Stimulated activated CD4-positive, alpha-beta T cell treated with anti-CD3 and anti-CD28 coated beads, Interleukin-15, amount 100 ng/mL, for 24 hours (primary cell): ENCODE measurements at regions not wholly inside any gene's neighbourhood (a gene's known extent, or its start where the extent isn't known, plus 50 kb on each side); places are given as distances from the start of the nearest gene placed in this dataset.

Source experiments
- DNase-seq: peaks from one replicate; pipeline ENCODE4 v3.0.0-alpha.2; 2020

- DNase-seq: no peak
Observed at GRCh38 chr16:63008688-63009087, 972.5 kb upstream of the CDH8 start.

- no peak for DNase-seq
Observed at GRCh38 chr16:63005356-63005755, 969.1 kb upstream of the CDH8 start.

GRCh38 chr16:62989480-62989879, 953.2 kb upstream of the CDH8 start:
- DNase-seq: no peak

- DNase-seq: no peak
Observed at GRCh38 chr16:62985722-62986121, 949.5 kb upstream of the CDH8 start.

- DNase-seq: no peak
Observed at GRCh38 chr16:62978451-62978850, 942.2 kb upstream of the CDH8 start.

- no peak for DNase-seq
Observed at GRCh38 chr16:62977876-62978275, 941.6 kb upstream of the CDH8 start.

- no peak for DNase-seq
Observed at GRCh38 chr16:62974424-62974823, 938.2 kb upstream of the CDH8 start.

GRCh38 chr16:62970851-62971250, 934.6 kb upstream of the CDH8 start:
- no peak for DNase-seq

GRCh38 chr16:62969711-62970318, 933.6 kb upstream of the CDH8 start:
- DNase-seq: no peak

- DNase-seq: no peak
Observed at GRCh38 chr16:62967611-62968010, 931.4 kb upstream of the CDH8 start.

- no peak for DNase-seq
Observed at GRCh38 chr16:62967163-62967562, 930.9 kb upstream of the CDH8 start.

GRCh38 chr16:62966626-62967025, 930.4 kb upstream of the CDH8 start:
- DNase-seq: no peak

GRCh38 chr16:62965831-62966230, 929.6 kb upstream of the CDH8 start:
- DNase-seq: no peak

GRCh38 chr16:62963846-62964245, 927.6 kb upstream of the CDH8 start:
- no peak for DNase-seq

- DNase-seq: no peak
Observed at GRCh38 chr16:62955033-62955349, 918.8 kb upstream of the CDH8 start.

- no peak for DNase-seq
Observed at GRCh38 chr16:62954144-62955032, 918.1 kb upstream of the CDH8 start.

GRCh38 chr16:62950351-62950750, 914.1 kb upstream of the CDH8 start:
- DNase-seq: no peak

GRCh38 chr16:62940569-62940968, 904.3 kb upstream of the CDH8 start:
- DNase-seq: no peak

- DNase-seq: no peak
Observed at GRCh38 chr16:62939687-62940086, 903.4 kb upstream of the CDH8 start.

- no peak for DNase-seq
Observed at GRCh38 chr16:62933929-62934328, 897.7 kb upstream of the CDH8 start.

- DNase-seq: no peak
Observed at GRCh38 chr16:62929593-62929992, 893.4 kb upstream of the CDH8 start.

- no peak for DNase-seq
Observed at GRCh38 chr16:62927122-62927521, 890.9 kb upstream of the CDH8 start.

- DNase-seq: no peak
Observed at GRCh38 chr16:62926121-62926801, 890.0 kb upstream of the CDH8 start.

- no peak for DNase-seq
Observed at GRCh38 chr16:62921904-62922303, 885.7 kb upstream of the CDH8 start.
